Colonic mucosa (tissue), 4 donors: ENCODE measurements at regions not wholly inside any gene's neighbourhood (a gene's known extent, or its start where the extent isn't known, plus 50 kb on each side); places are given as distances from the start of the nearest gene placed in this dataset.

ENCODE experiments used
- DNase-seq: peaks from one replicate; pipeline ENCODE4 v3.0.0-alpha.2; 2020
- H3K27ac ChIP-seq: fragments of 200-600 bp; one replicate; pipeline ENCODE4 v1.8.0; 2021
- H3K27me3 ChIP-seq: fragments of 200-600 bp; one replicate; pipeline ENCODE4 v1.8.0; 2021
- H3K36me3 ChIP-seq: fragments of 200-600 bp; one replicate; pipeline ENCODE4 v1.8.0; 2021
- H3K4me1 ChIP-seq: fragments of 200-600 bp; one replicate; pipeline ENCODE4 v1.8.0; 2021; ENCODE audit warnings: mild to moderate bottlenecking
- H3K4me3 ChIP-seq: fragments of 200-600 bp; one replicate; pipeline ENCODE4 v1.8.0; 2021
- H3K9ac ChIP-seq, 2 donors: one replicate each; pipeline ENCODE4 v1.7.0; 2013; ENCODE audit warnings: control low read depth in 2 of 2, low read depth in 2 of 2, low read length in 2 of 2
- H3K9me3 ChIP-seq: fragments of 200-600 bp; one replicate; pipeline ENCODE4 v1.8.0; 2021
- CTCF ChIP-seq: fragments of 200-600 bp; IDR thresholded peaks from one replicate; pipeline ENCODE4 v1.8.0; 2022; ENCODE audit warnings: antibody characterized with exemption, mild to moderate bottlenecking
- intact Hi-C: fragments of 100-400 bp; cut with DNase I; formaldehyde crosslinking; loops from one replicate; pipeline ENCODE4 v1.14.1; 2022
- donor health status: healthy.
- donor health status: DM: no; HTN: no; CAD: no.
- donor health status: DM: no; HTN: no; CAD: no.

- Histone ChIP-seq H3K27ac (no peak overlapping the region), H3K4me3 (no peak overlapping the region), H3K9ac (no peak overlapping the region), H3K27me3 (no peaks in the 10 kb centered on the region), H3K9me3 (no peaks in the 10 kb centered on the region), H3K4me1 (no peaks in the 10 kb centered on the region), H3K36me3 (no peaks in the 10 kb centered on the region)
- TF ChIP-seq CTCF, result no peak
- intact Hi-C loops, result no loop called here
- no peak for DNase-seq
Observed at GRCh38 chr5:82367930-82368329, 89.8 kb upstream of the RPS23 start.

- TF ChIP-seq CTCF, result no peak
- H3K9ac ChIP-seq, result no peak overlapping the region
- intact Hi-C loops, result no loop called here
Observed at GRCh38 chr5:82365744-82366228, 87.6 kb upstream of the RPS23 start.

GRCh38 chr5:82365026-82365425 lies 86.9 kb upstream of the RPS23 start:
- DNase-seq, result no peak
- no peaks in the 10 kb centered on the region for H3K27me3 ChIP-seq
- no peaks in the 10 kb centered on the region for H3K36me3 ChIP-seq
- no peak overlapping the region for H3K4me3 ChIP-seq
- intact Hi-C loops, result no loop called here
- no peaks in the 10 kb centered on the region for H3K4me1 ChIP-seq
- no peak overlapping the region for H3K27ac ChIP-seq
- TF ChIP-seq CTCF, result no peak
- no peak overlapping the region for H3K9ac ChIP-seq
- no peaks in the 10 kb centered on the region for H3K9me3 ChIP-seq

More at GRCh38 chr5:82365744-82366228, 87.6 kb upstream of the RPS23 start:
- H3K4me3 ChIP-seq, result no peak overlapping the region
- H3K27me3 ChIP-seq, result no peaks in the 10 kb centered on the region
- DNase-seq, result no peak
- H3K4me1 ChIP-seq, result no peaks in the 10 kb centered on the region
- no peaks in the 10 kb centered on the region for H3K9me3 ChIP-seq
- H3K36me3 ChIP-seq, result no peaks in the 10 kb centered on the region
- no peak overlapping the region for H3K27ac ChIP-seq

- no peaks in the 10 kb centered on the region for H3K4me1 ChIP-seq
- no peak overlapping the region for H3K9ac ChIP-seq
- no peak for DNase-seq
- H3K27me3 ChIP-seq, result no peaks in the 10 kb centered on the region
- H3K4me3 ChIP-seq, result no peak overlapping the region
- intact Hi-C loops, result no loop called here
- peak; percentile 21 for TF ChIP-seq CTCF
- no peaks in the 10 kb centered on the region for H3K36me3 ChIP-seq
- no peaks in the 10 kb centered on the region for H3K9me3 ChIP-seq
- H3K27ac ChIP-seq, result no peak overlapping the region
Observed at GRCh38 chr5:82364497-82364896, 86.3 kb upstream of the RPS23 start.

GRCh38 chr5:82363524-82363923 lies 85.4 kb upstream of the RPS23 start:
- no peaks in the 10 kb centered on the region for H3K9me3 ChIP-seq

More at GRCh38 chr5:82363524-82363923, 85.4 kb upstream of the RPS23 start:
- no peak for TF ChIP-seq CTCF
- Histone ChIP-seq H3K4me1 (no peaks in the 10 kb centered on the region), H3K27ac (no peak overlapping the region), H3K27me3 (no peaks in the 10 kb centered on the region), H3K9ac (no peak overlapping the region), H3K36me3 (no peaks in the 10 kb centered on the region), H3K4me3 (no peak overlapping the region)
- intact Hi-C loops, result no loop called here
- no peak for DNase-seq
